H1 (cell line): ENCODE measurements at regions not wholly inside any gene's neighbourhood (a gene's known extent, or its start where the extent isn't known, plus 50 kb on each side); places are given as distances from the start of the nearest gene placed in this dataset.

ENCODE experiments used
- CHD2 ChIP-seq: IDR thresholded peaks from 2 replicates; pipeline ENCODE4 v1.6.1; 2012; ENCODE audit warnings: low read length, improper control_type of control experiment
- CTCF ChIP-seq, 3 experiments: IDR thresholded peaks; 1 replicate in 2 of 3; 2 replicates in 1 of 3; pipeline versions ENCODE4 v1.5.1 to v1.6.1; 2011; ENCODE audit warnings: low read length in 3 of 3, mild to moderate bottlenecking in 3 of 3, inconsistent platforms in 2 of 3, low read depth in 1 of 3, moderate library complexity in 1 of 3; ENCODE audit not compliant: insufficient read depth in 1 of 3; ENCODE audit errors: control extremely low read depth in 1 of 3
- E2F6 ChIP-seq: IDR thresholded peaks from 2 replicates; pipeline ENCODE4 v1.6.1; 2012; ENCODE audit warnings: inconsistent platforms
- GABPA ChIP-seq: IDR thresholded peaks from 2 replicates; pipeline ENCODE4 v1.6.1; 2011; ENCODE audit warnings: mild to moderate bottlenecking, low read length, moderate library complexity, borderline replicate concordance; ENCODE audit not compliant: insufficient read depth
- POLR2A ChIP-seq, 2 experiments: IDR thresholded peaks; 1 replicate in 1 of 2; 2 replicates in 1 of 2; pipeline ENCODE4 v1.6.1; 2011; ENCODE audit warnings: low read depth in 2 of 2, low read length in 2 of 2, mild to moderate bottlenecking in 2 of 2; ENCODE audit errors: control extremely low read depth in 1 of 2
- POLR2AphosphoS5 ChIP-seq: IDR thresholded peaks from 2 replicates; pipeline ENCODE4 v1.6.1; 2011; ENCODE audit warnings: low read depth, low read length
- TF ChIP-seq, protein P1 (sequence below): IDR thresholded peaks from 2 replicates; pipeline ENCODE4 v1.6.1; 2012; ENCODE audit warnings: inconsistent platforms

DNA sequence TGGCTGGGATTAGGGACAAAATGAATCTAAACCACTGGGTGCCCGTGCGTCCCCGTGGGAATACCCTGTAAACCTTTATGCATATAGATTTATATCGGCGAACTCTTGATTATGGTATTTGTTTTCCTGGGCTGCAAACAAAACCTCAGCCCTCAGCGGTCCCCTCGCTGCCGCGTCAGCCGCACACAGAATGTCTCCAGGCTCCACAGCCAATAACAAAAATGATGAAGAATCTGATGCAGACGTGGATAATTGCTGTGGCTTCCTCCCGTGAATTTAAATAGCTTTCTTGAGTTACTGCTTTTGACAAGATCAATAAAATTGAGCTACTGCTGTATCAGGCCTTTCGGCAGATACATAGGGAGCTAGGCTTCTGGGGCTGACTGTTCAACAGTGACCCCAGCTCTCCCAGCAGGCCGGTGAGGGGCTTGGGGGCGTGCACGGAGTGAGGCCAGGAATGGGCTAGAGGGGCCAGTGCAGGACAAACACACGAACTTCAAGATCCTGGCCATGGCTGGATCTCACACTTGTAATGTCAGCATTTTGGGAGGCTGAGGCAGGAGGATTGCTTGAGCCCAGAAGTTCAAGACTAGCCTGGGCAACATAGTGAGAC, 125.8 kb upstream of the NCOR2 start:
- TF ChIP-seq E2F6 (no peak), POLR2AphosphoS5 (no peak), CTCF (IDR thresholded peaks at IDR 0.05; ENCODE audit: control extremely low read depth in 1 of 3, insufficient read depth in 1 of 3, low read depth in 1 of 3, low read length in 3 of 3) (no peak), POLR2A (IDR thresholded peaks at IDR 0.05; ENCODE audit: control extremely low read depth in 1 of 2, low read depth in 2 of 2, low read length in 2 of 2) (no peak), GABPA (no peak), CHD2 (no peak)
- TF ChIP-seq, protein P1, sequence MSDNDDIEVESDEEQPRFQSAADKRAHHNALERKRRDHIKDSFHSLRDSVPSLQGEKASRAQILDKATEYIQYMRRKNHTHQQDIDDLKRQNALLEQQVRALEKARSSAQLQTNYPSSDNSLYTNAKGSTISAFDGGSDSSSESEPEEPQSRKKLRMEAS, result no peak
